Keratinocyte (primary cell): ENCODE measurements at regions not wholly inside any gene's neighbourhood (a gene's known extent, or its start where the extent isn't known, plus 50 kb on each side); places are given as distances from the start of the nearest gene placed in this dataset.

ENCODE experiments used
- DNase-seq: peaks from one replicate; pipeline ENCODE4 v3.0.0-alpha.2; 2011; ENCODE audit warnings: low read depth, missing footprints, low spot score
- FAIRE-seq: peaks from 2 replicates; lab custom pipeline; 2011; peaks lifted over from hg19 to GRCh38; lab: Jason Lieb, UNC
- H2AFZ ChIP-seq: 2 replicates; pipeline ENCODE4 v1.6.0; 2012; ENCODE audit warnings: low read length, control low read depth, inconsistent platforms; ENCODE audit not compliant: control insufficient read depth
- H3K27ac ChIP-seq: 2 replicates; pipeline ENCODE4 v1.5.1; 2011; ENCODE audit warnings: low read length; ENCODE audit not compliant: control insufficient read depth, insufficient read depth
- H3K27me3 ChIP-seq: 3 replicates; pipeline ENCODE4 v1.6.0; 2011; ENCODE audit warnings: low read length; ENCODE audit not compliant: control insufficient read depth, insufficient read depth; ENCODE audit errors: extremely low read depth
- H3K36me3 ChIP-seq, 2 experiments: 2 replicates in 1 of 2; 3 replicates in 1 of 2; pipeline ENCODE4 v1.5.1; 2011; ENCODE audit warnings: low read length in 2 of 2, mild to moderate bottlenecking in 1 of 2; ENCODE audit not compliant: control insufficient read depth in 2 of 2, insufficient read depth in 2 of 2; ENCODE audit errors: extremely low read depth in 1 of 2
- H3K4me1 ChIP-seq: 3 replicates; pipeline ENCODE4 v1.5.1; 2011; ENCODE audit warnings: low read length; ENCODE audit not compliant: control insufficient read depth, insufficient read depth; ENCODE audit errors: extremely low read depth
- H3K4me2 ChIP-seq: 3 replicates; pipeline ENCODE4 v1.6.0; 2011; ENCODE audit warnings: low read depth, low read length; ENCODE audit not compliant: control insufficient read depth, insufficient read depth; ENCODE audit errors: extremely low read depth
- H3K4me3 ChIP-seq, 3 experiments: fragments of 200-600 bp in 1 of 3; sonication (generic) in 1 of 3; 2 replicates in 2 of 3; 3 replicates in 1 of 3; pipeline ENCODE4 v1.5.1; 2011 to 2016; ENCODE audit warnings: low read length in 3 of 3, mild to moderate bottlenecking in 3 of 3, control low read depth in 2 of 3, inconsistent platforms in 1 of 3, low read depth in 1 of 3, mixed read lengths in 1 of 3, mixed run types in 1 of 3, moderate library complexity in 1 of 3; ENCODE audit not compliant: control insufficient read depth in 2 of 3, insufficient read depth in 2 of 3; ENCODE audit errors: extremely low read depth in 1 of 3
- H3K79me2 ChIP-seq: 2 replicates; pipeline ENCODE4 v1.6.0; 2012; ENCODE audit warnings: low read length; ENCODE audit not compliant: control insufficient read depth, insufficient read depth
- H3K9ac ChIP-seq: 3 replicates; pipeline ENCODE4 v1.6.0; 2011; ENCODE audit warnings: low read length; ENCODE audit not compliant: control insufficient read depth, insufficient read depth; ENCODE audit errors: extremely low read depth
- H3K9me1 ChIP-seq: 3 replicates; pipeline ENCODE4 v1.6.0; 2011; ENCODE audit warnings: low read length; ENCODE audit not compliant: control insufficient read depth, insufficient read depth; ENCODE audit errors: extremely low read depth
- H3K9me3 ChIP-seq: 2 replicates; pipeline ENCODE4 v1.5.1; 2012; ENCODE audit warnings: low read depth, low read length; ENCODE audit not compliant: control insufficient read depth
- H4K20me1 ChIP-seq: 3 replicates; pipeline ENCODE4 v1.6.0; 2011; ENCODE audit warnings: low read length; ENCODE audit not compliant: control insufficient read depth, insufficient read depth; ENCODE audit errors: extremely low read depth
- EZH2 ChIP-seq: IDR thresholded peaks from one replicate; pipeline ENCODE4 v1.6.1; 2012; ENCODE audit warnings: inconsistent platforms, mild to moderate bottlenecking, low read length, moderate library complexity
- dilution Hi-C: fragments of 300-500 bp; cut with MboI; formaldehyde crosslinking; loops from one replicate; pipeline ENCODE4 v1.7.0; 2020; ENCODE audit warnings: low sequenced_read_pairs; ENCODE audit not compliant: extremely low pct_ligation_motif_present
- TF ChIP-seq, protein P1 (sequence below), 3 experiments: IDR thresholded peaks in 1 of 3; conservative IDR thresholded peaks in 1 of 3; optimal IDR thresholded peaks in 1 of 3; 2 replicates in 2 of 3; 3 replicates in 1 of 3; pipeline versions ENCODE3 to v1.5.1; 2011; ENCODE audit warnings: low read length in 3 of 3, mild to moderate bottlenecking in 3 of 3, moderate library complexity in 2 of 3, control low read depth in 1 of 3, inconsistent platforms in 1 of 3; ENCODE audit not compliant: insufficient read depth in 2 of 3; ENCODE audit errors: extremely low read depth in 1 of 3

DNA sequence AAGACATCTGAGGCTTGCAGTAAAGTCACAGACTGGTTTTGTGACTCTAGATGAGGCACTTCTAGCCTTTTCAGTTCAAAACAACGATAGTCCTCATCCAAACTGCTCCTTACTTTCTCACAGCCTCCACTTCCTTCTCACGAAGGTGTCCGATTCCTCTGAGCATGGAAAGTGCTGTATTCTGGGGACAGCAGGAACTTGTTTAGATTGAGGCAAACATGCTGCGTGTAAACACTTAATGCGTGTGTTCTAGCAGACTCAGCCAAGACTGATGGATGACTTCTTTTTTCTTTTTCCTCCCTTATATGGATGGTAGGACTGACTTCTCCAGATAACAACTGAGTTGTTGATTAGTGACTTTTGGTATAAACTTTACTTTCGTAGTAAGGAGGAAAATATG is 80.2 kb upstream of the PRDM1 start:
- no peaks in the 10 kb centered on the region for H3K9me3 ChIP-seq
- H3K36me3 ChIP-seq, result no peaks in the 10 kb centered on the region
- H3K4me2 ChIP-seq, result no peak overlapping the region
- no peaks in the 10 kb centered on the region for H3K4me1 ChIP-seq
- no peak overlapping the region for H3K9ac ChIP-seq
- FAIRE-seq (peak; percentile 26), DNase-seq (no peak)
- H3K27ac ChIP-seq, result no peak overlapping the region
- dilution Hi-C loops, result no loop called here
- H3K79me2 ChIP-seq, result no peaks in the 10 kb centered on the region
- H3K9me1 ChIP-seq, result no peaks in the 10 kb centered on the region
- H3K27me3 ChIP-seq, result no peaks in the 10 kb centered on the region
- no peak overlapping the region for H2AFZ ChIP-seq
- no peak for TF ChIP-seq EZH2
- TF ChIP-seq, protein P1, sequence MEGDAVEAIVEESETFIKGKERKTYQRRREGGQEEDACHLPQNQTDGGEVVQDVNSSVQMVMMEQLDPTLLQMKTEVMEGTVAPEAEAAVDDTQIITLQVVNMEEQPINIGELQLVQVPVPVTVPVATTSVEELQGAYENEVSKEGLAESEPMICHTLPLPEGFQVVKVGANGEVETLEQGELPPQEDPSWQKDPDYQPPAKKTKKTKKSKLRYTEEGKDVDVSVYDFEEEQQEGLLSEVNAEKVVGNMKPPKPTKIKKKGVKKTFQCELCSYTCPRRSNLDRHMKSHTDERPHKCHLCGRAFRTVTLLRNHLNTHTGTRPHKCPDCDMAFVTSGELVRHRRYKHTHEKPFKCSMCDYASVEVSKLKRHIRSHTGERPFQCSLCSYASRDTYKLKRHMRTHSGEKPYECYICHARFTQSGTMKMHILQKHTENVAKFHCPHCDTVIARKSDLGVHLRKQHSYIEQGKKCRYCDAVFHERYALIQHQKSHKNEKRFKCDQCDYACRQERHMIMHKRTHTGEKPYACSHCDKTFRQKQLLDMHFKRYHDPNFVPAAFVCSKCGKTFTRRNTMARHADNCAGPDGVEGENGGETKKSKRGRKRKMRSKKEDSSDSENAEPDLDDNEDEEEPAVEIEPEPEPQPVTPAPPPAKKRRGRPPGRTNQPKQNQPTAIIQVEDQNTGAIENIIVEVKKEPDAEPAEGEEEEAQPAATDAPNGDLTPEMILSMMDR (optimal IDR thresholded peaks at IDR 0.05 in 1 of 3, IDR thresholded peaks at IDR 0.05 in 1 of 3, conservative IDR thresholded peaks at IDR 0.05 in 1 of 3; ENCODE audit: extremely low read depth in 1 of 3, insufficient read depth in 2 of 3, low read length in 3 of 3), result no peak
- H4K20me1 ChIP-seq, result no peaks in the 10 kb centered on the region
- H3K4me3 ChIP-seq, result no peak overlapping the region

GRCh38 chr6:106005013-106005412 is 81.1 kb upstream of the PRDM1 start:
- FAIRE-seq, result no peak
- Histone ChIP-seq H4K20me1 (no peaks in the 10 kb centered on the region), H3K27ac (no peak overlapping the region), H3K9me1 (no peaks in the 10 kb centered on the region), H3K27me3 (no peaks in the 10 kb centered on the region), H3K4me2 (no peak overlapping the region), H3K4me1 (no peaks in the 10 kb centered on the region), H3K36me3 (no peaks in the 10 kb centered on the region), H3K4me3 (no peak overlapping the region), H3K9ac (no peak overlapping the region), H2AFZ (no peak overlapping the region), H3K9me3 (no peaks in the 10 kb centered on the region), H3K79me2 (no peaks in the 10 kb centered on the region)
- no peak for DNase-seq
- dilution Hi-C loops, result no loop called here
- TF ChIP-seq, protein P1 (optimal IDR thresholded peaks at IDR 0.05 in 1 of 3, IDR thresholded peaks at IDR 0.05 in 1 of 3, conservative IDR thresholded peaks at IDR 0.05 in 1 of 3; ENCODE audit: extremely low read depth in 1 of 3, insufficient read depth in 2 of 3, low read length in 3 of 3), result no peak
- TF ChIP-seq EZH2, result no peak
